ENCODE measurements at regions not wholly inside any gene's neighbourhood (a gene's known extent, or its start where the extent isn't known, plus 50 kb on each side); places are given as distances from the start of the nearest gene placed in this dataset.

GRCh38 chr12:71046215-71046614, 111.6 kb downstream of the TSPAN8 start:
- ATAC-seq: peak; percentile 77
- TF ChIP-seq ZC3H10 (CRISPR knock-in tag; IDR thresholded peaks at IDR 0.05) (no peak), SNAI2 (CRISPR knock-in tag; IDR thresholded peaks at IDR 0.05) (no peak), POU6F1 (CRISPR knock-in tag; IDR thresholded peaks at IDR 0.05; ENCODE audit: borderline replicate concordance, low read depth) (no peak), TOX (CRISPR knock-in tag; IDR thresholded peaks at IDR 0.05; ENCODE audit: borderline replicate concordance) (no peak), ZNF565 (CRISPR knock-in tag; conservative IDR thresholded peaks at IDR 0.05; ENCODE audit: low read depth) (no peak), PATZ1 (CRISPR knock-in tag; IDR thresholded peaks at IDR 0.05; ENCODE audit: borderline replicate concordance) (0 out of 2 replicates have a peak, but pooled peaks have one; percentile 12), ZFP3 (CRISPR knock-in tag; IDR thresholded peaks at IDR 0.05) (0 out of 2 replicates have a peak, but pooled peaks have one; percentile 11), CSRNP3 (CRISPR knock-in tag; IDR thresholded peaks at IDR 0.05) (no peak), CREB5 (CRISPR knock-in tag; IDR thresholded peaks at IDR 0.05; ENCODE audit: low read depth) (no peak), ARNTL (CRISPR knock-in tag; IDR thresholded peaks at IDR 0.05; ENCODE audit: borderline replicate concordance, low read depth) (no peak), TCF4 (CRISPR knock-in tag; IDR thresholded peaks at IDR 0.05; ENCODE audit: borderline replicate concordance) (no peak), ESRRG (CRISPR knock-in tag; IDR thresholded peaks at IDR 0.05) (no peak), BACH2 (CRISPR knock-in tag; IDR thresholded peaks at IDR 0.05; ENCODE audit: borderline replicate concordance) (no peak), GLIS3 (CRISPR knock-in tag; IDR thresholded peaks at IDR 0.05) (no peak), ISL1 (CRISPR knock-in tag; IDR thresholded peaks at IDR 0.05) (peak; percentile 77), RARB (CRISPR knock-in tag; IDR thresholded peaks at IDR 0.05) (no peak), OSR1 (CRISPR knock-in tag; IDR thresholded peaks at IDR 0.05) (no peak), PPARA (CRISPR knock-in tag; IDR thresholded peaks at IDR 0.05; ENCODE audit: borderline replicate concordance) (no peak), TSHZ2 (CRISPR knock-in tag; IDR thresholded peaks at IDR 0.05) (no peak), CSDC2 (CRISPR knock-in tag; IDR thresholded peaks at IDR 0.05) (no peak), ZNF70 (CRISPR knock-in tag; IDR thresholded peaks at IDR 0.05) (no peak)

GRCh38 chr12:71045781-71046180, 112.0 kb downstream of the TSPAN8 start:
- TF ChIP-seq ARNTL (CRISPR knock-in tag; IDR thresholded peaks at IDR 0.05; ENCODE audit: borderline replicate concordance, low read depth): no peak
- no peak for TF ChIP-seq OSR1 (CRISPR knock-in tag; IDR thresholded peaks at IDR 0.05)
- TF ChIP-seq TCF4 (CRISPR knock-in tag; IDR thresholded peaks at IDR 0.05; ENCODE audit: borderline replicate concordance): no peak
- TF ChIP-seq CSRNP3 (CRISPR knock-in tag; IDR thresholded peaks at IDR 0.05): no peak
- no peak for TF ChIP-seq ESRRG (CRISPR knock-in tag; IDR thresholded peaks at IDR 0.05)
- TF ChIP-seq CREB5 (CRISPR knock-in tag; IDR thresholded peaks at IDR 0.05; ENCODE audit: low read depth): no peak
- 0 out of 2 replicates have a peak, but pooled peaks have one; percentile 22 for TF ChIP-seq CSDC2 (CRISPR knock-in tag; IDR thresholded peaks at IDR 0.05)
- no peak for TF ChIP-seq BACH2 (CRISPR knock-in tag; IDR thresholded peaks at IDR 0.05; ENCODE audit: borderline replicate concordance)
- peak; percentile 84 for ATAC-seq
